ENCODE measurements at regions not wholly inside any gene's neighbourhood (a gene's known extent, or its start where the extent isn't known, plus 50 kb on each side); places are given as distances from the start of the nearest gene placed in this dataset.

GRCh38 chr2:176679061-176679669 lies 409.9 kb downstream of the MTX2 start:
- no peak for DNase-seq (ENCODE audit: low spot score)

DNA sequence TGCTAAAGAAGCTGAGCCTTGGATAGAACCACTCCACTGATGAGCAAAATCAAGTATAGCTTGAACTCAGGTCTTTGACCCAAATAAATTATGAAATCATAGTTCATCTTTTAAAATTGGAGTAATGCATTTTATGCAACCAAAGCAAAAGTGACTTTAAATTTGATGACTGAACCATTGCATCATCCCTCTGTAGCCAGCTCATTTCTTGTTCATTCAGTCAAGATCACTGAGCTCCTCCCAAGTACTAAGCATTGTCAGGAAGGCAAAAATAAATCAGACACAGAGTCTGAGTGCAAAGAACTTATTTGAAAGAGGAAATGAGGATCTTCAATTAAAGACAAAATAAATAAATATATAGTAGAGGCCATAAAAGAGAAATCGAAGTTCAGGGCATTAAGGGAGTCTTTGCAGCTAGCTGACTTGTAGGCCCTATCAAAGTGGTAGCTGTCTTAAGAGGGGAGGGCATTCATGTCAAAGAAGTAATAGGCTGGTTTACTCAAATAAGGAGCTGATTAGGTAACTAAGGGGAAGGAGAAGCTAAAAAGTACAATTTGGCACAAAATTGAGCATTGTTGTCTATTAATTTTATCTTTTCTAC lies 411.8 kb downstream of the MTX2 start:
- DNase-seq (ENCODE audit: low spot score): no peak

DNA sequence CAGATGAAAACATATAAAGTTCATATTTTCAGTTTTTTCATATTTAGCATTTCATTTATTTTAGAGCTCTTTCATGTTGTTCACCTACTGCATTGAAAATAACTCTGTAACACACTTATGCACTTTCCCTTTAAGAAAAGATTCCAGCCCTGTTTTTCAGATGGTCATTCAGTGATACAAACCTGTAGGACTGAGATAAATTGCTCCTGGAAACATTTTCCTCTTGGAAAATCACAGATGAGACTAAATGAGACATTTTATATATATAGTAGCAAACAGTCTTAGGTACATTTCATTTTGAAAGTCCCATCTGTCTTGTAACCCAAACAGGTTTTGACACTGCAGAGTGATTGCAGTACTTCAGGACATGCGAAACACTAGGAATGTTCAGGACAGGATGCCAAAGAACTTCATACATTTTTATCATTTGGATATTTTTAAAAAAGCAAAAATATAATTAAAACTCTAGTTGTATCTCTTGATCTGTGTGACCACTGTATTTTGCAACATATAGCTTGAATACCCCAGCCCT lies 412.4 kb downstream of the MTX2 start:
- no peak for DNase-seq (ENCODE audit: low spot score)

DNA sequence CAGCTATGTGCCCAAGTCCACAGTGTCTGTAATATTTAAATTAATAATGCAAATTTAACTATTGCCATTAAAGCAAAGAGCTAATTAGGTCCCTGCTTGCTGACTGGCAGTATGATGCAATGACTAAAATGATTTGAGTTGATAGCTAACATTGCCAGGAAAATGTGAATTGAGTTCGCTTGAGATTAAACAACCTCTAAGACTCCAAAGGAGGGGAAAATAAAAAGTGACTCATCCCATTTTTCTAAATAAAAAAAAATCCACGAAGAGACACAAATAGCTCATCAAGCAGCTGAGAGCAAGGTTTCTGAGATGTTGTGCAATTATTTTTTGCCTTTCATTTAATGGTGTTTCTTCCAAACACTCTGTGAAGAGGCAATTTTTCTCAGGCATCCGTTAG lies 413.0 kb downstream of the MTX2 start:
- no peak for DNase-seq (ENCODE audit: low spot score)

DNA sequence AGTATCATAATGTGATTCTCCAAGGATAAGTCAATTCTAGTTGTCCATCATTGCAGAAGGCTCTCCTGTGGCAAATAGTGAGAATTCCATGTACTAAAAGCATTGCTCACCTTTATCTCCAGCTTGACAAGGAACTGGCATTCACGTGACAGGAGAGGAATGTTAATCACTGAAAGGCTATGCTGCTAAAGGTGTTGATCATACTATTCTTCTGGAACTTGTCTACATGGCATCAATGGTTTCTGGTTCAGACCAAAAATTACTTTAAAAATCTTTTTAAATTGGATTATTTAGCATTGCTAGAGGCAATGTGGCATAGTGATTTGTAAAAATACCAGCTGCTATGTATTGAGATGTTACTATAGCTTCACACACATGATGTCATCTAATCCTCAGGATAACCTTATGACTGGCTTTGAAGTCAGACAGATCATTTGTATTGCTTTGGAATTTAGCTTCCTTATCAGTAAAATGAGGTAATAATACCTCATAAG lies 414.4 kb downstream of the MTX2 start:
- no peak for DNase-seq (ENCODE audit: low spot score)

- DNase-seq (ENCODE audit: low spot score): no peak
These were observed 416.7 kb downstream of the MTX2 start for GRCh38 chr2:176685908-176686307.

DNA sequence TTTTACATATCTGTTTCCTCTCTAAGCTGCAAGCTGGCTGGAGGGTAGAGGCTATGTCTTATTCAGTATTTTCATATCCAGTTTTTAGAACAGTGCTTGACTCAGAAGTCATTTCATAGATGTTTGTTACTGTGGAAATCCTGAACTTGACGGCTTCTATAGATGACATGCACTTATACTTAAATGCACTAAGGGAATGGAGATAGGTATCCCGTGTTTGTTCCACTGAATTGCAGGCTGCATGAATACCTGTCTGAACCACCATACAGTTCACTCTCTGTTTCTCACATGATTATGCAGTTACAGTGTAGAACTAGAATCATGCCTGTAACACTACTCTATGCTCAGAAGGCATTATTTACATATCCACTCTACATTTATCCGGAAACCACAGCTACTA lies 417.1 kb downstream of the MTX2 start:
- DNase-seq (ENCODE audit: low spot score): no peak

DNA sequence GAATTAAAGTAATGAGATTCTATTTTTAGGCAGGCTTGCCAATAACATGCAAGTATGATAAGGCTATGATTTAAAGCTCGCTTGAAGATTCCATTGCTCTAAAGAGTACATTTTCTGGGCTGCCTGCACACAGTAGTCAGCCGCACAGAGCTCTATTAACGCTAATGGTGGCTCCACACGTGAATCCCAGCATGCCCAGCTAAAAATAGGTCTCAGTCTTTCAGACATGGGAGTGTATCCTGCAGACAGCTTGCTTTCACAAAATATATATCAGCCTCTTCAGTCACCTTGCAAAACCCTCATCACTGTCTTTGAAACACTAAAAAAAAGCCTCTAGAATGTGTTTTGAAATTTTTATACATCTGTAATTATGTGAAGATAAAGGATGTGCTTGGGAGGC lies 418.1 kb downstream of the MTX2 start:
- DNase-seq (ENCODE audit: low spot score): no peak

DNA sequence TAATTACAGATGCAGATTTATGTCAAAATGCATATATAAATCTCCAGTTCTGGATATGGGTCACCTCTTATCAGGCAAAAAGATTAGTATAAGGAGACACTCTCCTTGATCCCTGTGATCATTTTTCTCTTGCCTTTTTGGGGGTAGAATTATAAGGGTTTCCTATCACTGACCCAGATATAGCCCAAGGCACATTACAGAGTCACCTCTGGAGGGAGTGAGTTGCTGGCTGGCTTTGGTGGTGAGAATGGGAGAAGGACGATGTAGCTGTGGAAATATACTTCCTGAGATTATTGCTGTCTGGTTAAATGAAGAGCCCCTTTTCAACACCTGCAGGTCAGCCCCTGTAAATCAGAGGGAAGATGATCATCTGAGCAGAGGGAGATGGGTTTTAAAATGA lies 418.7 kb downstream of the MTX2 start:
- no peak for DNase-seq (ENCODE audit: low spot score)

- no peak for DNase-seq (ENCODE audit: low spot score)
These were observed 420.5 kb downstream of the MTX2 start for GRCh38 chr2:176689711-176690110.

DNA sequence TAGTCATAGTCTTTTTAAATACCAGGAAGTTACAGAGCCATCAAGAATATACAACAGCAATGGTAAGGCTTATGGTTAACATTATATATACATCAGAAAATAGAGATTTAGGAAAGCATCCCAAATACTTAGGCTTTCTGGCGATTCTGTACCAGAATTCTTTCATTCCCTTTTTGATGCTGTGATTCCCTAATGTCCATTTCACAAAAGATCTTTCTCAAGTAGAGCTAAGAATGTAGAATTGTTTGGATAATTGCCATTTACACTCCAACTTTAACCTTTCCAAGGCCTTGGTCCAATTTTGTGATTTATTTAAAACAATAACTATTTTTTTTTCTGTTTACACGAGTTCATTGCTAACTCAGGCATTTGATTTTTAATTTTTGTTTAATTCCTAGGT lies 422.2 kb downstream of the MTX2 start:
- DNase-seq (ENCODE audit: low spot score): no peak

- no peak for DNase-seq (ENCODE audit: low spot score)
These were observed 423.3 kb downstream of the MTX2 start for GRCh38 chr2:176692533-176692932.

GRCh38 chr2:176699098-176699497 lies 429.9 kb downstream of the MTX2 start:
- DNase-seq (ENCODE audit: low spot score): no peak

DNA sequence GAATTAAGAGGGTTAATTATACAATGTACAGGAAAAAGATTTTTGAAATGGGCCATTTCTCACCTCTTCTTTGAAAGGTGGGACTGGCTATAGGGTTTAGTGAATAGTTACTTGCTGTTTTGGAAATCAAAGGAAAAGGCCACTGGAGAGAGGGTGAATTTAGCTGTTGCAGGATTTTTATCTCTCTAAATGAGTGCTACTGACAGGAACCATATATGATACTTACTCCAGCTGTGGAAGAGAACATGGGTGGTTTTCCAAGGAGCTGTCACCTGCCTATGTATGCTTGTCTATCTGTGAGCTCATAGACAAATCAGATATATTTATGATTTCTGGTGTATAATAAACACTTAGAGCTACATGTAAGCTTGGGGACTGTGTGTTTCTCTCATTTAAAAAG lies 430.4 kb downstream of the MTX2 start:
- DNase-seq (ENCODE audit: low spot score): no peak

GRCh38 chr2:176702131-176702530 lies 432.9 kb downstream of the MTX2 start:
- DNase-seq (ENCODE audit: low spot score): no peak

DNA sequence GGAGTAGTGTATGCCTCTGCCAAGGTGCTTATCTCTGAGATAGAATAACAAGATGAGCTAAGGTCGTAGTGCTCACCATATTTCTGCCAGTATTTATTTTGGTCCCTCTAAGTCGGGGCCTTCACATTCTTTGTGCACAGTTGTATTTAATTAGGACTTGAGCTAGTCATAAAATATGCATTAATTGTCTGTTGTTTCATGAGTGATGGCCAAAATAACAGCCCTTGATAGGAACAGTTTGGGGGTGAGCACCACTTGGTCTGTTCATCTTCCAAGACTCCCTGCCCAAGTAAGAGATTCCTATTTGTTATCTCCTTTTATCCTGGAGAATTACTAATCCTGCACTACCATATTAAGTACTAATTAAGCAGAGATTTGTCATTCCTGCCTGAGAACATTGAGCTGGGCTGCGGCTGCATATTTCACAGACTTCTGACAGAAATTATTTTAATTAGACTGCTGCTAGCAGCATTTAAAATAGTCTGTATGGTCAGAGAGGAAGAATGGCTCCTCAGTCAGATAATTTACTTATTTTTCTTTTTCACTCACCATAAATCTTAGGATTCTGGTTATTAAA lies 435.1 kb downstream of the MTX2 start:
- DNase-seq (ENCODE audit: low spot score): no peak

- no peak for DNase-seq (ENCODE audit: low spot score)
These were observed 440.1 kb downstream of the MTX2 start for GRCh38 chr2:176709149-176709951.

- DNase-seq (ENCODE audit: low spot score): no peak
These were observed 440.7 kb downstream of the MTX2 start for GRCh38 chr2:176709991-176710390.

DNA sequence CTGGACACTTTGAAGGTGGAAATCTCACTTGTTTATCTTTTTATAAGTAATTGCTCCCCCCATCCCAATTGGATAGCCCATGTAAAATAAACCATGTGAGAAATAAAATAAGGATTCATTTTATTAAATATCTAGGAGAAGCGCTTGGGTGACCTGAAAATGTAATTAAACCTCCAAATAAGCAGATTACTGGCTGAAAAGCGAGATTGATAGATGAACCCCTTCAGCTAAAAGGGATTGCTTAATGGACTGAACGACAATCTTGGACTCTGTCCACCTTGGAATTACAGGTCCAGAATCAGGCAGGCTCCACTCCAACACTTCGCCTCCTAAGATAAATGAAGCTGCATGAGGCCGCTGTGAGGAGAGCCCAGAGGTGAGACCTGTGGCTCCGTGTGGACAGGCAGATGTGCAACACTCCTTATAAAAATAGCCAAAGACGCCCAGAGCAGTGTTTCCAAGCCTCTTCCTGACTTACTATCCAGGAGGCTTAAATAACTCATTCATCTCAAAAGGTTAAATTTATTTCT lies 441.5 kb downstream of the MTX2 start:
- no peak for DNase-seq (ENCODE audit: low spot score)

DNA sequence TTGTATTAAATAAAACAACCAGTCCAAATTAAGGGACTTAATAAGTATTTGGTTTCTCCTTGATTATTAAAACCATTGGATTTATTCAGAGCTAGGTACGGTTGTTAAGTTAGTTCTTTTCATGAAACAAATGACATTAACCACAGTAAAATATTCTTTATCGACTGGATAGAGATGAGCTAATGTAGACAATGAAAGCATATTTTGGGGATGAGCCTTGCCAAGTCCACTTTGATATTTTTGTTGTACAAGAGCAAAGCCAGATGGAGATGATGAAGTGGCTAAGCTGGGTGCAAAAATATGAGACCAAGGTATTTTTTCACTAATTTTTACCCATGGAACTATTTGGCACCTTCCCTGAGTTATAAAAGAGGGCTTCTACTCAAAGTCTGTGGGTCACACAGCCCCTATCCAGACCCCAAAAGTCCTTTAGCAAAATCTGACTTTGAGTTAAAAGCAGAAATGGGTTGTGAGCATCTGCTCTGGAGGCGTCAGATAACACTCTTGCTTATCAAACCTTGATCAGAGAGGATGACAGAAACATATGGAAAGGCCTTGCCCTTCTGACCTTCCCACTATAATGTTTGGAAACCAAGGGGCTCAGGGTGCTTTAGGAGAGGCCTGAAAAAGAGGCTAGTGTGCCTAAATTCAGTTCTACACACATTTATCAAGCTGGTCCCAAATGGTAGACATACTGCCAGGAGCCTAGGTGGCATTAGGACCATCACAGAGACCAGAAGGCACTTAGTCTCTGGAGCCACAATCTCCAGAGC lies 456.8 kb downstream of the MTX2 start:
- DNase-seq (ENCODE audit: low spot score): no peak

- no peak for DNase-seq (ENCODE audit: low spot score)
These were observed 458.5 kb downstream of the MTX2 start for GRCh38 chr2:176727696-176728095.
